Lower leg skin (tissue), 4 donors: ENCODE measurements at regions not wholly inside any gene's neighbourhood (a gene's known extent, or its start where the extent isn't known, plus 50 kb on each side); places are given as distances from the start of the nearest gene placed in this dataset.

ENCODE experiments used
- DNase-seq, 2 donors: peaks; one replicate each; pipeline ENCODE4 v3.0.0-alpha.2; 2019; ENCODE audit warnings: low spot score in 2 of 2
- H3K4me3 ChIP-seq: fragments of 200-600 bp; sonication (generic); 2 replicates; pipeline ENCODE4 v1.5.1; 2017; ENCODE audit warnings: mild to moderate bottlenecking, low read depth; ENCODE audit not compliant: poor library complexity, severe bottlenecking
- POLR2A ChIP-seq, 2 donors: fragments of 450-650 bp; IDR thresholded peaks; one replicate each; pipeline ENCODE4 v1.6.1; 2016 to 2017; ENCODE audit warnings: antibody characterized with exemption in 2 of 2, mild to moderate bottlenecking in 1 of 2, moderate library complexity in 1 of 2
- WGBS, 2 donors: methylation state at CpG; one replicate each; pipeline ENCODE4 v1.1.5; 2018; 5-methylcytosine and 5-hydroxymethylcytosine counted together
- intact Hi-C: fragments of 100-400 bp; cut with DNase I; formaldehyde crosslinking; loops from one replicate; pipeline ENCODE4 v1.15.0; 2023; ENCODE audit warnings: low total_unique reads
- TF ChIP-seq, protein P1 (sequence below), 3 donors: fragments of 450-650 bp; IDR thresholded peaks; one replicate each; pipeline ENCODE4 v1.5.1; 2016; ENCODE audit warnings: antibody characterized with exemption in 3 of 3, mild to moderate bottlenecking in 3 of 3, moderate library complexity in 2 of 3

DNA sequence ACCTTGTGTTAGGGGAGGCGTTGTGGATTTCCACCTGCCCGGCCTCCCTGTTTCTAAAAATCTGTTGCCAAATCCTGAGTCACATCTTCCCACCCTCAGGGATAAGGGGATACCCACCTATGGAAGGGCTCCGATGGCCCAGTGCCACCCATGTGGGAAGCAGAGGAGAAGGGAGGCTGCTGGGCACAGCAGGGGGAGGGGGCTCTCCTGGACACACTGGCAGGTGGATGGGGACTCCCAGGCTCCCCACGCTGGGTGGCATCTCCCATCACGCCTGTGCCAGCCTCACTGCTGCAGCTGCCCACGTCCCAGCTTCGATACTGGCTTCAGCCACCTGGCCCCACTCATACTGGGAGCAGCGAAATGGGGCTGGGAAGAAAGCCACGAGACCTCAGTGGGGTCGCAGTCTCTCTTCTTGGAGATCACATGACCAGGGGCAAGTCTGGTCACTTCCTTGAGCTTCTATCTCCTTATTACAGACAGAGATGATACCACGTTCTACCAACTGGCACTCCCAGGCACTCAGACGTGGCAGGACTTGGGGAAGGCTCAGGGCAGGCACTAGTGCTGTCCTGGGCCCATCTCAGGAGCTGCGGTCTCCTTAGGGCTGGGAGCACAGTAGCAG lies 72.2 kb downstream of the PITPNM2 start:
- H3K4me3 ChIP-seq: no peak overlapping the region
- WGBS, 2 donors: 80 to 89% methylated on average over 12 to 13 of the region's 13 CpGs
- TF ChIP-seq, protein P1, sequence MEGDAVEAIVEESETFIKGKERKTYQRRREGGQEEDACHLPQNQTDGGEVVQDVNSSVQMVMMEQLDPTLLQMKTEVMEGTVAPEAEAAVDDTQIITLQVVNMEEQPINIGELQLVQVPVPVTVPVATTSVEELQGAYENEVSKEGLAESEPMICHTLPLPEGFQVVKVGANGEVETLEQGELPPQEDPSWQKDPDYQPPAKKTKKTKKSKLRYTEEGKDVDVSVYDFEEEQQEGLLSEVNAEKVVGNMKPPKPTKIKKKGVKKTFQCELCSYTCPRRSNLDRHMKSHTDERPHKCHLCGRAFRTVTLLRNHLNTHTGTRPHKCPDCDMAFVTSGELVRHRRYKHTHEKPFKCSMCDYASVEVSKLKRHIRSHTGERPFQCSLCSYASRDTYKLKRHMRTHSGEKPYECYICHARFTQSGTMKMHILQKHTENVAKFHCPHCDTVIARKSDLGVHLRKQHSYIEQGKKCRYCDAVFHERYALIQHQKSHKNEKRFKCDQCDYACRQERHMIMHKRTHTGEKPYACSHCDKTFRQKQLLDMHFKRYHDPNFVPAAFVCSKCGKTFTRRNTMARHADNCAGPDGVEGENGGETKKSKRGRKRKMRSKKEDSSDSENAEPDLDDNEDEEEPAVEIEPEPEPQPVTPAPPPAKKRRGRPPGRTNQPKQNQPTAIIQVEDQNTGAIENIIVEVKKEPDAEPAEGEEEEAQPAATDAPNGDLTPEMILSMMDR (IDR thresholded peaks at IDR 0.05): no peak
- no peak for TF ChIP-seq POLR2A (IDR thresholded peaks at IDR 0.05)
- DNase-seq: no peak
- intact Hi-C loops: no loop called here

GRCh38 chr12:123078120-123078465 lies 72.8 kb downstream of the PITPNM2 start:
- no peak for DNase-seq
- TF ChIP-seq POLR2A (IDR thresholded peaks at IDR 0.05): no peak
- TF ChIP-seq, protein P1 (IDR thresholded peaks at IDR 0.05): no peak
- intact Hi-C loops: no loop called here
- H3K4me3 ChIP-seq: no peak overlapping the region
- WGBS, 2 donors: 84 to 92% methylated on average over 8 to 12 of the region's 12 CpGs

DNA sequence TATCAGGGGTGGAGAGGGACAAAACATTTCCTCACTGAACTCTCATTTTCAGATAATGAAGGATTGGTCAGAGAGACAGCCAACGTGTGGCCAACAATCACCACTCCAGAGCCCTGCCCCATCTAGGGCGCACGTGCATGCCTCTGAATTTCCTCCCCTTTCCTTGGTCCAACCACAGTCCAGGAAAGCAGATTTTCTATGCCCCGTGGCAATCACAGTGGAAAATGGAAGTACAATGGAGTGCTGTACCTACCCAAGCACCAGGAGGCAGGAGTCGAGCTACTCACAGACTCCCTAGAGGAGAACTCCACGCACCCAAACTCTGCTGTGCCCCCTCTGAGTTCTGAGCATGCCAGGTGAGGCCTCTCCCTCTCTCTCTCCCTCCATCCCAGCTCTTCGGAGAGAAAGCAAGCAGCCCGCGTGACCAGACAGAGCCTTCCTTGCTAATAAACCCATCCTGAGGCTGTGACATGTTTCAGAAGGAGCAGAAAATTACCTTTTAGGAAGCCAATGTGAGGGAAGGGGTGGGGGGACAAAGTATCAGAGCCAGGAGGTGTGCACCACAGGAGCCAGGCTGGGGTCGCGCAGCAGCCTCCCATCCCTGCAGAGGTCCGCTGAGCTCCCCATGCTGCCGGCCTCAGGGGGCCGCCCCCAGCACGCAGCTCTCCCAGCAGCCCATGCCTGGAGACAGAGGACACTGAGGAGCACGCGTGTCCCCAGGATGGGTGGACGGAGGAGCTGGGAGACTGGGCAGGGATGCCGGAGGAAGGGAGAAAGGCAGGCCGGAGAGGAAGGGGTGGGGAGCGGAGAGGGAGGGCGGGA lies 73.4 kb downstream of the PITPNM2 start:
- H3K4me3 ChIP-seq: no peak overlapping the region
- DNase-seq: no peak
- intact Hi-C loops: no loop called here
- WGBS, 2 donors: 88% methylated on average over 20 to 22 of the region's 22 CpGs
- no peak for TF ChIP-seq POLR2A (IDR thresholded peaks at IDR 0.05)
- TF ChIP-seq, protein P1 (IDR thresholded peaks at IDR 0.05): no peak

- H3K4me3 ChIP-seq: no peak overlapping the region
- no peak for TF ChIP-seq POLR2A (IDR thresholded peaks at IDR 0.05)
- TF ChIP-seq, protein P1 (IDR thresholded peaks at IDR 0.05): no peak
- 79 to 84% methylated on average over 11 of the region's 11 CpGs for WGBS, 2 donors
- no peak for DNase-seq
- intact Hi-C loops: no loop called here
These were observed 74.1 kb downstream of the PITPNM2 start for GRCh38 chr12:123076604-123077297.

DNA sequence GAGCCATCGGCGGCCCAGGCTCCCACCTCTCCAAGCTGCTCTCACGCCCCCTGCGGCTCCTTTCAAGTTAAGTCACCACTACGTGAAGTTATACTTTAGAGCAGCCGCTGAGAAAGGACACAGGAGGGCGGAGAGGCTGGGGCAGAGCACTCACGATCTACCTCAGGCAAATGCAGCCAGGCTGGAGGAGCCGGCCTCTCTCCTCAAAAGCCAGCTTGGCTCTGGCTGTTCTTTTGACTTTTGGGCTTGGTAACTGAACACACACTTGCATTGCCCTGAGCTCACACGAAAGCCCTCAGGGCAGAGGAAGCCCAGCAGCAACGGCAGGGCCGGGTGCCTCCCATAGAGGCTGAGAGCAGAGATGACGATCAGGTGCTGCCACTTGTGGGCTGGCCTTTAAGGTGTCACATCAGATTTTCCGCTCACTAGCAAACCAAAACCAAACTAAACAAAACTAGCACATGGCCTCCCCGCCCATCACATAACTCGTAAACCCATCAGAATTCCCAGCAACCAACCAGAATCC lies 75.2 kb downstream of the PITPNM2 start:
- H3K4me3 ChIP-seq: no peak overlapping the region
- intact Hi-C loops: no loop called here
- no peak for DNase-seq
- TF ChIP-seq, protein P1 (IDR thresholded peaks at IDR 0.05): no peak
- 45 to 47% methylated on average over 16 of the region's 16 CpGs for WGBS, 2 donors
